BJ (cell line): ENCODE measurements at regions not wholly inside any gene's neighbourhood (a gene's known extent, or its start where the extent isn't known, plus 50 kb on each side); places are given as distances from the start of the nearest gene placed in this dataset.

Source experiments
- CTCF ChIA-PET: fragments of 350-600 bp; formaldehyde crosslinking; extraction: SDS; loops from one replicate; lab custom pipeline; 2021; ENCODE audit warnings: antibody characterized with exemption, inconsistent platforms; lab: Yijun Ruan, JAX
- POLR2A ChIA-PET: fragments of 300-600 bp; sonication (Branson Sonifier 250); formaldehyde crosslinking; extraction: SDS; loops from one replicate; lab custom pipeline; 2021; ENCODE audit warnings: antibody characterized with exemption; lab: Charles Lee
- DNase-seq: peaks from one replicate; pipeline ENCODE4 v3.0.0-alpha.2; 2011; ENCODE audit warnings: low read depth
- H3K27me3 ChIP-seq: 2 replicates; pipeline ENCODE4 v1.6.0; 2011; ENCODE audit warnings: low read length; ENCODE audit not compliant: control insufficient read depth, insufficient read depth
- H3K36me3 ChIP-seq: 2 replicates; pipeline ENCODE4 v1.5.1; 2011; ENCODE audit warnings: low read length; ENCODE audit not compliant: control insufficient read depth, insufficient read depth
- H3K4me3 ChIP-seq: 2 replicates; pipeline ENCODE4 v1.5.1; 2011; ENCODE audit warnings: low read depth, mild to moderate bottlenecking, control low read depth, low read length
- CTCF ChIP-seq: IDR thresholded peaks from 2 replicates; pipeline ENCODE4 v1.5.1; 2011; ENCODE audit warnings: low read depth, mild to moderate bottlenecking, control low read depth, inconsistent platforms, low read length, moderate library complexity; ENCODE audit not compliant: insufficient read depth

- H3K4me3 ChIP-seq: no peak overlapping the region
- no peak for DNase-seq
- no peaks in the 10 kb centered on the region for H3K27me3 ChIP-seq
- CTCF ChIA-PET: interaction anchor here (1.4 kb wide), 1 partner anchor 99 kb away, joined by 5 read pairs; no protein-coding TSS in a partner anchor
- POLR2A ChIA-PET: no interaction called here
- no peak for TF ChIP-seq CTCF
- no peaks in the 10 kb centered on the region for H3K36me3 ChIP-seq
Measured at GRCh38 chr6:40929176-40929575, 109.8 kb downstream of the UNC5CL start.

GRCh38 chr6:40928763-40929162 is 110.3 kb downstream of the UNC5CL start:
- Histone ChIP-seq H3K27me3 (no peaks in the 10 kb centered on the region), H3K36me3 (no peaks in the 10 kb centered on the region), H3K4me3 (no peak overlapping the region)
- DNase-seq: no peak
- ChIA-PET POLR2A (no interaction called here), CTCF (interaction anchor here (1.4 kb wide), 1 partner anchor 100 kb away, joined by 5 read pairs; no protein-coding TSS in a partner anchor)
- TF ChIP-seq CTCF: no peak

- CTCF ChIA-PET: interaction anchor here (1.4 kb wide), 1 partner anchor 100 kb away, joined by 5 read pairs; no protein-coding TSS in a partner anchor
- H3K4me3 ChIP-seq: no peak overlapping the region
- DNase-seq: no peak
- TF ChIP-seq CTCF: no peak
- no peaks in the 10 kb centered on the region for H3K27me3 ChIP-seq
- POLR2A ChIA-PET: no interaction called here
- no peaks in the 10 kb centered on the region for H3K36me3 ChIP-seq
Measured at GRCh38 chr6:40928307-40928706, 110.7 kb downstream of the UNC5CL start.

- CTCF ChIA-PET: no interaction called here
Measured at GRCh38 chr6:40925341-40925740, 113.7 kb downstream of the UNC5CL start.

GRCh38 chr6:40924839-40925238 is 114.2 kb downstream of the UNC5CL start:
- Histone ChIP-seq H3K36me3 (no peaks in the 10 kb centered on the region), H3K4me3 (no peak overlapping the region), H3K27me3 (no peaks in the 10 kb centered on the region)
- TF ChIP-seq CTCF: no peak
- no peak for DNase-seq
- ChIA-PET POLR2A (no interaction called here), CTCF (no interaction called here)

More at GRCh38 chr6:40925341-40925740, 113.7 kb downstream of the UNC5CL start:
- Histone ChIP-seq H3K27me3 (no peaks in the 10 kb centered on the region), H3K4me3 (no peak overlapping the region), H3K36me3 (no peaks in the 10 kb centered on the region)
- DNase-seq: no peak
- POLR2A ChIA-PET: no interaction called here
- TF ChIP-seq CTCF: no peak
